ENCODE measurements at regions not wholly inside any gene's neighbourhood (a gene's known extent, or its start where the extent isn't known, plus 50 kb on each side); places are given as distances from the start of the nearest gene placed in this dataset.

DNA sequence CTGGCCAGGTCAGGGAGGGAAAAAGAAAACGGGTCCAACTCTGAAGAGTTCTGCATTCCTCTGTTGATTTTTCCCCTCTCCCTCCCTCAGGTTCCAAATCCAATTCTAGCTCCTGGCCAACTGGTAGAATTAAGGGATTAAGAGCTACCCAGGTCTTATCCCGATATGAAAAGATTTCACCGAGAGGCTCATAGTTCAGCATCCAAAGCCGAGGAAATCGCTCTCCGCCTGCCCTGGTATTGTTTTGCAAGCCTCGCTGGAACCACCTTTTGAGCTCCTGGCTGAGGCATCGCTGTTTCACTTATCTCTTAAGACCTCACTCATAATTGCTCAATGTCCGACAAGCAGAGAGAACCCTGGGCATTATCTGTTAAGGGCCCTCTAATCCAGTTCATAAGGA lies 180.4 kb downstream of the URI1 start:
- TF ChIP-seq, protein P1, sequence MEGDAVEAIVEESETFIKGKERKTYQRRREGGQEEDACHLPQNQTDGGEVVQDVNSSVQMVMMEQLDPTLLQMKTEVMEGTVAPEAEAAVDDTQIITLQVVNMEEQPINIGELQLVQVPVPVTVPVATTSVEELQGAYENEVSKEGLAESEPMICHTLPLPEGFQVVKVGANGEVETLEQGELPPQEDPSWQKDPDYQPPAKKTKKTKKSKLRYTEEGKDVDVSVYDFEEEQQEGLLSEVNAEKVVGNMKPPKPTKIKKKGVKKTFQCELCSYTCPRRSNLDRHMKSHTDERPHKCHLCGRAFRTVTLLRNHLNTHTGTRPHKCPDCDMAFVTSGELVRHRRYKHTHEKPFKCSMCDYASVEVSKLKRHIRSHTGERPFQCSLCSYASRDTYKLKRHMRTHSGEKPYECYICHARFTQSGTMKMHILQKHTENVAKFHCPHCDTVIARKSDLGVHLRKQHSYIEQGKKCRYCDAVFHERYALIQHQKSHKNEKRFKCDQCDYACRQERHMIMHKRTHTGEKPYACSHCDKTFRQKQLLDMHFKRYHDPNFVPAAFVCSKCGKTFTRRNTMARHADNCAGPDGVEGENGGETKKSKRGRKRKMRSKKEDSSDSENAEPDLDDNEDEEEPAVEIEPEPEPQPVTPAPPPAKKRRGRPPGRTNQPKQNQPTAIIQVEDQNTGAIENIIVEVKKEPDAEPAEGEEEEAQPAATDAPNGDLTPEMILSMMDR (IDR thresholded peaks at IDR 0.05) = no peak

DNA sequence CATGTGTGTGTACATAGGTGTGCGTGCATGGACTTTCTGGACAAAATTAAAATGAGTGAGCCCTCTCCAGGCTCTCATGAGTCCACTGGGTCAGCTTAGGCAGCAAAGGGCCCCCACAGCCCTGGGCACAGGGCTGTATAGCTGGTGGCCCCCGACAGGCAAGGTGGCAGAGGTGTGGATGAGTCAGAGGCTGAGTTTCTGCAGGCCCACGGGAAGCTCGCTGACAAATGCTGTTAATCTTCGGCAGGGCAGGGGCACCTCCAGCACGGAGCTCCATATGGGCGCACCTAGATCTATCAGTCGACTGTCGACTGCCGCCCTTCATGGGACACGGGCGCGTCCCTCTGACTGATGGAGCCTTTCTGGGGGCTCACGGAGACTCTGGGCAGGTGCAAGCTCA lies 181.1 kb downstream of the URI1 start:
- TF ChIP-seq, protein P1 (IDR thresholded peaks at IDR 0.05) = no peak

DNA sequence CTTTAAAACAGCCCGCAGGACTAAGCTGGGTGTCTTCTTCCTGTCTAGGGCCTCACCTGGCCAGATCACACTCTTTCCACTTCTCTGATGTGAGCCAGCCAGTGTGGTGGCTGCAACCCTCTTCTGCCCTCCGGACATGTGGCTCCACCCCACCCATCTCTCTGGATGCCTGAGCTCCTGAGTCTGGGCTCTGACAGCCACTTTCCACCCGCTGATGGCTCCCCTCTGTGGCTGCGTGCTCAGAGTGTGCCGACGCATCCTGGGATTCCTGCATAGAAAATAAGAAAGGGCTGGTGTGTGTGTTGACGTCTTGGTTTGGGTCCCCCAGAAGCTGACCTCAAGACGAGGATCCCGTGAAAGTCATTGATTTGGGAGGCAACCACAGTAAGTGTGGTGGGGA lies 181.6 kb downstream of the URI1 start:
- TF ChIP-seq, protein P1 (IDR thresholded peaks at IDR 0.05) = no peak

DNA sequence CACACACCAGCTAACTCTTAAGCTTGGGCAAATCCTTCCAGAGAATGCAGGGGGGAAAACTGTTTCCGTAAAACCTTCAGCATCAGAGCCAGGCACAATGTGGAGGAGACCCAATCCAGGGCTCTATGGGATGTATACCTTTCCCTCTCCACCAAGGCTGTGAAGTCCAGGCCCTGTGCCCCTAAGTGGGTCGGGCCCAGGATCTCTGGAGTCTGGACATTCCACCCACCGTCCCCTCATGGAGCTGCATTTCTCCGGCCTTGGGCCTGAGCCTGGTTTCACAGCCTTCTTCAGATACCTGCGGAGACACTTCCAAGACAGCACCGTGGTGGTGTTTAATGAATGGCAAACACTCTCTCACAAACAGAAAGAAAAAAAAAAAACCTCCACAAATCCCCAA lies 186.2 kb downstream of the URI1 start:
- TF ChIP-seq, protein P1 (IDR thresholded peaks at IDR 0.05) = no peak

DNA sequence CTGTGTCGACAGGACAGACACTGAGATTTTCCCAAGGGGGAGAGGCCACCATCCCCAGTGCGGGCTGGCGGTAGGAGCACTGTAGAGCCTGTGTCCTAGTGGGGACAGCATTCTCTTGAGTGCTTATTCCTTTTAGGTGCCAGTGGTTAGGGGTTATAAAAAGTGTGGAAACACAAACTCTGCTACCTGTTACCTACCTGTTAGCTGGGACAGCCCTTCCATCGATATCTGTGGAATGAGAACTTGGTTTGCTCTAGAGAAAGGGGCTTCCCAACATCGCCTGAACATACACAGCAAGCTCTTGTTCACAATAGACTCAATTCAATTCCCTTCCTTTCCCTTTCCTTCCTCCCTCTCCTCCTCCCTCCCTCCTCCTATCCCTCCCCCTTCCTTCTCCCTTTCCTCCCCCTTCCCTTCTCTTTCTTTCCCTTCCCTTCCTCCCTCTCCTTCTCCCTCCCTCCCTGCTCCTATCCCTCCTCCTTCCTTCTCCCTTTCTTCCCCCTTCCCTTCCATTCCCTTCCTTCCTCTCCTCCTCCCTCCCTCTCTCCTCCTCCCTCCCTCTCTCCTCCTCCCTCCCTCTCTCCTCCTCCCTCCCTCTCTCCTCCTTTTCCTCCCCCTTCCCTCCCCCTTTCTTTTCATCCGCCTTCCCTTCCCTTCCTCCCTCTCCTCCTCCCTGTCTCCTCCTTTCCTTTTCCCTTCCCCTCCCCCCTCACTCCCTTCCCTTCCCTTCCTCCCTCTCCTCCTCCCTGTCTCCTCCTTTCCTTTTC lies 188.5 kb downstream of the URI1 start:
- TF ChIP-seq, protein P1 (IDR thresholded peaks at IDR 0.05) = no peak

DNA sequence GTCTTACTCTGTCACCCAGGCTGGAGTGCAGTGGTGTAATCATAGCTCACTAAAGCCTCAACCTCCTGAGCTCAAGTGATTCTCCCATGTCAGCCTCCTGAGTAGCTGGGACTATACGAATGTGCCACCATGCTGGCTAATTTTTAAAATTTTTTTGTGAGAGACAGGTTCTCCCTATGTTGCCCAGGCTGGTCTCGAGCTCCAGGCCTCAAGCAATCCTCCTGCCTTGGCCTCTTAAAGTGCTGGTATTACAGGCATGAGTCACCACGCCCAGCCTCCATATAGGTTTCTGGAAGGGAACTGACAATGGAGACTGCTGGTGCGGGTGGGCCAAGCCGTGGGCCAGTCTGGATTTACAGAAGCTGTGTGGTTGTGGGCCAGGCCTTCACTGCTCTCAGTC lies 189.2 kb downstream of the URI1 start:
- TF ChIP-seq, protein P1 (IDR thresholded peaks at IDR 0.05) = no peak

DNA sequence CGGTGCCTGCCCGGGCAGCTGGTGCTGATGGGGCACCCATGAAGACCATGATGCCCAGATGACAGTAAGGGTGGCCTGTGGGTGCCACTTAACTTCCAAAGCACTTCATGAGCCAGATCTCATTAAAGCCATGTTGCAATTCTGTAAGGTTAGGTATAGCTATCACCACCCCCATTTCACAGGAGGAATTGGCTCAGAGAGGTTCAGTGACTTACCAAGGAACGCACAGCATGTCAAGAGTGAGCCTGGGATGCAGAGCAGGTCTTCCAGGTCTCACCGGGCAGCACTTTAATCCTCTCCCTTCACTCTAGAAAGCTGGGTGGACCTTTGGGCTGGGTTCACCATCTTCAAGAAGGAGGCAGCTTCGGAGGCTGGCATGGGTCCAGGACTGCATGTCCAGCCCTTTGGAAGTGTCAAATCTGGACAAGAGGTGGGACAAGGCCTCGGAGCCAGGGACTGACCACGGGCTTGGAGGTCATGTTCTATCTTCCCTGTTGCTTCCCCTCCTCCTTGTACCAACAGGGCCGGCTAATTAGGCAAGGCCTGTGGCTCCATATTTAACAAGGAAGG lies 189.8 kb downstream of the URI1 start:
- TF ChIP-seq, protein P1 (IDR thresholded peaks at IDR 0.05) = no peak
